ENCODE measurements at regions not wholly inside any gene's neighbourhood (a gene's known extent, or its start where the extent isn't known, plus 50 kb on each side); places are given as distances from the start of the nearest gene placed in this dataset.
"Not testable (repeated sequence)": the region's sequence is repeated elsewhere in the genome, so short reads cannot be mapped to it uniquely, and the experiment has no call there.

GRCh38 chr5:44756097-44756496 is 52.6 kb upstream of the MRPS30 start:
- not testable (repeated sequence) for DNase-seq

DNA sequence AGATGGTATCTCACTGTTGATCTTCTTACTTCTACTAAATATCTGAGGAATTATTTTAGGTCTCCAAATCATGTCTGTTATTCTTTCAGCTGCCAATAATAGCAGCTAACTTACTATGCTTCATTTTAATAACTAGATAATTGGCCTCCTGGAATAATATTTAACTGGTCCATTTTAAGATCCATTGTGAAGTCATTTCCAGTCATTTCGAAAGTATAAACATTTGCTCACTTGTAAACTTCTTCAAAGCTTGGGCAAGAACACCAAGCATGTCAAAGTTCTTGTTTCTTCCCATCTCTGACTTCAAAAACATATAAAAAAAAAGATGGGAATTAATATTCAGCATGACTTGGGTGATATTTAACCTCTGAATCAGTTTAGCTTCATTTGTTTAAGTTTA is 61.4 kb upstream of the MRPS30 start:
- no peak for DNase-seq

GRCh38 chr5:44740660-44741059 is 68.1 kb upstream of the MRPS30 start:
- peak in 1 of 2 experiments; percentile 12 for DNase-seq

GRCh38 chr5:44729536-44729935 is 79.2 kb upstream of the MRPS30 start:
- DNase-seq: no peak

- DNase-seq: no peak
Observed at GRCh38 chr5:44727100-44727499, 81.6 kb upstream of the MRPS30 start.

DNA sequence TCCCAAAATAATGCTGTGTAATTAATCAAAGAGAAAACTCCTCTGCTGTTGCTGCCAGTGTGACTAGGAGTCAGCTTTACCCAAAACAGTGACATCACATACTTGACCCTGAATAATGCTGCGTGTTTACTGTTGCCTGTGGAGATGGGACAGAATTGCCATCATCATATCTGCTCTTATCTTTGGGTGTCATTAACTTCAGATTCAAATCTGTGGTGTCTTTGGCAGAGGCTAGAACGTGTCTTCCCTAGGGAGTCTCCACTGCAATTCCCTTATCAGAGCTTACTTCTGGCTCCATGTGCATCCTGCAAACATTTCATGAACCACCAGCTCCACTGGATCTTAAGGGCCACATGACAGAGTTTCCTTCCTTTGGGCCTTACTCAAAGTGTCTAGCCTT is 88.9 kb upstream of the MRPS30 start:
- no peak for DNase-seq

GRCh38 chr5:44714871-44715561 is 93.7 kb upstream of the MRPS30 start:
- no peak for DNase-seq

DNA sequence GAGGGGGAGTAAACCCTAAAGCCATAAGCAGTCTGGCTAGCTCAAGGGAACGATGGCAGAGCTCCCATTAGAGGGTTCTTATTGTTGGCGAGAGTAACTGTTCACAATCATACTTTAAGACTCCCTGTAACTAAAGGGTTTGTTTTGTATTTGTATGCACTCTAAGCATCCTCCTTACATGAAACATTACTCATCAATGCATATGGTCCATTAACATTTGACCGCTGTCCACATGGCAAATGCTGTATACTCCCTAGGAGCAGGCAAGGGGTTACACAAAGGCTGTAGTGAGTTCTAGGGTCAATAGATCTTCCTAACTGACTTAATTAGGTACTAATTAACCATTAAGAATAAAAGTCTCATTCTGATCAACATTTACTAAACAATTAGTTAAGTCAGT is 95.3 kb upstream of the MRPS30 start:
- no peak for DNase-seq

- DNase-seq: no peak
Observed at GRCh38 chr5:44711901-44712300, 96.8 kb upstream of the MRPS30 start.

GRCh38 chr5:44708602-44709001 is 100.1 kb upstream of the MRPS30 start:
- no peak for DNase-seq

DNA sequence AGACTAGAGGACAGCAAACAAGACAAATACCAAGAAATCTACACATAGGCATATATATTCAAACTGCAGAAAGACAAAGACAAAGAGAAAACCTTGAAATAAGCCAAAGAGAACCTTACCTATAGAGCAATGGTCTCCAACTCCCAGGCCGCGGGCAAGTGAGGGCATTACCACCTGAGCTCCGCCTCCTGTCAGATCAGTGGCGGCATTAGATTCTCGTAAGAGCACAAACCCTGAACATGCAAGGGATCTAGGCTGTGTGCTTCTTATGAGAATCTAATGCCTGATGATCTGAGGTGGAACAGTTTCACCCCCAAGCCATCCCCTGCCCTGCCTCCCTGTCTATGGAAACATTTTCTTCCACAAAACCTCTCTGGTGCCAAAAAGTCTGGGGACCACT is 101.0 kb upstream of the MRPS30 start:
- DNase-seq: no peak

GRCh38 chr5:44697025-44697424 is 111.7 kb upstream of the MRPS30 start:
- no peak for DNase-seq

GRCh38 chr5:44695259-44695658 is 113.5 kb upstream of the MRPS30 start:
- DNase-seq: no peak

DNA sequence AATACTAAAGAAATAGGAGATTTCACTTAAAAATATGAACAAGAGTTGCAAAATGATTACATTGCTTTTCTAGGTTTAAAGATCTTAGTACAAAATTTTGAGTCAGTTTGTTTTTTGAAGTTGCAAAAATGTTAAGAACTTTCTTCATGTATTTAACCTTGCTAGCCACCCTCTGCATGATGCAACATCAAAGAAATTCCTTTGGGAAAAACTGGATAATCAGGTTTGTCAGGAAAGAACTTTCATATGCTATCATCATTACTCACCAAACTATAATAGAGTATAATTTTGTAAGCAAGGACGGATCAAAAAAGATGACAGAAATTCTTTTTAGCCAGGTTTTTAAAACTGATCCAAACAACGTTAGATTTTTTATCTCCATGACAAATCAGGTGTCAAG is 116.9 kb upstream of the MRPS30 start:
- DNase-seq: no peak

- DNase-seq: no peak
Observed at GRCh38 chr5:44681906-44682305, 126.8 kb upstream of the MRPS30 start.

- no peak for DNase-seq
Observed at GRCh38 chr5:44679214-44679613, 129.5 kb upstream of the MRPS30 start.

GRCh38 chr5:44675296-44675695 is 133.5 kb upstream of the MRPS30 start:
- no peak for DNase-seq

DNA sequence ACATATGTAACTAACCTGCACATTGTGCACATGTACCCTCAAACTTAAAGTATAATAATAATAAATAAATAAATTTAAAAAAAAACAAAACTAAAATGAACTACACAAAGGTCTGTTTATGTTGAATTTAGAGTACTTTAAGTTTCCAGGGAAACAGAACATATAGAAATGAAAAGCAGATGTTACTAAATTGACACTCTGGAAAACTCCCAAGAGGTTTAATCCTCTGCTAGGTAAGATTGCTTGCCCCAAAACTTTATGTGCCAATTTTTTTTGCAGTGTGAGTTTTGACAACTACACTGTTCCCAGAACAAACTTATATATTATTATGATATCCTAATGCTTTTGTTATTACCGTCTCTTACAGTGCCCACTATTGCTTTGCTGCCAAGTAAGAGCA is 134.3 kb upstream of the MRPS30 start:
- no peak for DNase-seq

GRCh38 chr5:44668471-44668870 is 140.3 kb upstream of the MRPS30 start:
- not testable (repeated sequence) for DNase-seq

GRCh38 chr5:44665101-44665701 is 143.5 kb upstream of the MRPS30 start:
- no peak for DNase-seq

DNA sequence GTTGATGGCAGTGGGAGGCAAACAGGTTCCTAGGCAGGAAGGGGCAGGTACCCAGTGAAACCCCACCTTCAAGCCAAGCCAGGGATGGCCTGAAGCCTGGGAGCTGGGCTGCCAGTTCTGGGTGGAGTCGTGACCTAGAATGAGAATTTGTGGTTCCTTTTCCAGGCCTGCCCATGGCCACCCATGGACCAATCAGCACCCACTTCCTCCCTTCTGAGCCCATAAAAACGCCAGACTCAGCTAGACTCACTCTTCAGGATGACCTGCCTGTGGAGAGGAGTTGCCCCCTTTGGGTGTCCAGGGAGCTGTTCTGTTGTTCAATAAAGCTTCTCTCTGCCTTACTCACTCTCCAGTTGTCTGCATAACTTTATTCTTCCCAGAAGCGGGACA is 144.0 kb upstream of the MRPS30 start:
- no peak for DNase-seq

DNA sequence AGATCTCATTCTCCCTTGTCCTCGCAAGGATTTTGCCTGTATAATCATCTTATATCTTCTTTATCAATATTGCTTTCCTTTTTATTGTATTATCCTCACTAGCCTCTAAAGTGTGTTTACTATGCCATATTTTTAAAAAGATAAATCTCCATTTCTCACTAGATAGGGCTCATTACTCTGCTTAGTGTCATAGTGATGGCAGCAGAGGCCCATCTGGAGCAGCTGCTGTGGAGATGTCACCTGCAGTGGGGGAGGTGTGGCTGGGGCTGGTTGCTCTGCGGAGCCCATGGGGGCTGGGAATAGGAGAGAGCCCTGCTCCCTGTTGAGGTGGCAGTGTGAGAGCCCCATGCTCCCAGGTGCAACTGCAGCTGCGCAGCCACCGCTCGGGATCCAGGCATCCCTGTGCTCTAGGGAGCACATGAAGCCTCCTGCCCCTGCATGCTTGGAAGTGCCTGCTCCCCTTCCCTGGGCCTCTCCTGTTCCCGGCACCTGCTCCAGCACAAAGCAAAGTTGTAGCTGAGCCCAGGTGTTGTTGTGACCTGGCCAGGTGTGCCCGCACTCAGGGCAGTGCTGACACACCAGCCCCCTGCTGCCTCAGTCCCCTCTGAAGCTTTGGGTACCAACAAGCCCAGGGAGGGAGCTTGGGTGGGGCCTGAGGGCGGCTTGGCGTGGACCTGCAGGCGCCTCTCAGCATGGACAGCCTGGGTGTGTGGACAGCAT is 144.6 kb upstream of the MRPS30 start:
- DNase-seq: no peak

DNA sequence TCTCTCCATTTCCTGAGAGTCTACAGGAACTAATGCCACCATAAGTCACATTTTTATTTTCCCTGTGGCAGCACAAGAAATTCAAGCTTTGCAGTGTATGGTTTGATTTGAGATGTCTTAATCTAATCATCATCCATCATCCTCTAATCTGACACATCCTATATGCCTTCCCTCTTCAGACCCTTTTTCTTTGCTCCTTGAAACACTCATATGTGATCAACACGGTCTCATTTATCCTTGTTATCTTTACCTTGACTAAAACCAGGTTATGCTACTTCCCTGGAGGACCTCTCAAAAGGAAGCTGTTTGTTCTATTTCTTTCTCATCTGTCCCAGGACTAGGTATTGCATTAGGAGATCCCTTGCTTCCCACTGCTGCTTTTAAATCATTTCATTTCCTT is 146.9 kb upstream of the MRPS30 start:
- no peak for DNase-seq

DNA sequence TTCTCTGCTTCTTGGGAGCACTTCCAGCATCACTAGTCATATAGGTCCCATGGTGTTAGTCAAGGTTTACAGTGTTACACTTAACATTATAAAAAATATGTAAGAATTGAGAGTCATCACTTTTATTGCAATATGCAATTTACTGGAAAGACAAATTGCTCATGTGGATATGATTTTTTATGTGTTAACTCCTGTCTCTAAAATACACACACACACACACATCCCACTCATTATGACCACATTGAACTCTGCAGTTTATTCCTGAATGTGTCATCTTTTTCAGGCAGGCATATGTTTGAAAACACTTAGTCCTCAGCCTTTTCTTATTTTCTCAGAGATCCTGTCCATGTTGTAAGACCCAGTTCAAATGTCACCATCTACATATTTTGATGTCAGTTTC is 148.5 kb upstream of the MRPS30 start:
- no peak for DNase-seq
